Dermis microvascular lymphatic vessel endothelial cell (primary cell): ENCODE measurements at regions not wholly inside any gene's neighbourhood (a gene's known extent, or its start where the extent isn't known, plus 50 kb on each side); places are given as distances from the start of the nearest gene placed in this dataset.

ENCODE experiments used
- DNase-seq, 2 donors: peaks; one replicate each; pipeline versions ENCODE4 v3.0.0 to v3.0.0-alpha.2; 2010; ENCODE audit warnings: low read depth in 2 of 2

GRCh38 chr2:196314157-196314556, 142.8 kb upstream of the STK17B start:
- no peak for DNase-seq

DNA sequence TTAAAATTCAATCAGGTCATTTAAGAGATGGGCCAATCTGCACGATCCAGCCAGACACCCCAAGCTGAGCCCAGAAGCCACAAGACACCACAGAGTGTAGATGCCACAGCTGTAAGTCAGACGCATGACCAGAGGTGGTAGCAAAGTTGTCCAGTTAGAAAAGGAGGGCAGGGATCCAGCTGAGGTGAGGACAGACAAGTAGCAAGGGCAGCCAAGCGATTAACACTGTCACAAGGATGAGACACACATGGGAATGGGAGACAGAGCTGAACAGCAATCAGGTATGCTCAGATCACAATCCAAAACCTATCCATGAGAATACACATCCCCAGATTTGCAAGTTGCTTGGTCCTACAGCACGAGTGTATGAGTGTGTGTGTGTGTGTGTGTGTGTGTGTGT, 143.4 kb upstream of the STK17B start:
- no peak for DNase-seq

GRCh38 chr2:196315388-196316049, 144.1 kb upstream of the STK17B start:
- DNase-seq, result no peak

- DNase-seq, result no peak
These were observed 144.7 kb upstream of the STK17B start for GRCh38 chr2:196316050-196316430.

- no peak for DNase-seq
These were observed 147.4 kb upstream of the STK17B start for GRCh38 chr2:196318517-196319377.

DNA sequence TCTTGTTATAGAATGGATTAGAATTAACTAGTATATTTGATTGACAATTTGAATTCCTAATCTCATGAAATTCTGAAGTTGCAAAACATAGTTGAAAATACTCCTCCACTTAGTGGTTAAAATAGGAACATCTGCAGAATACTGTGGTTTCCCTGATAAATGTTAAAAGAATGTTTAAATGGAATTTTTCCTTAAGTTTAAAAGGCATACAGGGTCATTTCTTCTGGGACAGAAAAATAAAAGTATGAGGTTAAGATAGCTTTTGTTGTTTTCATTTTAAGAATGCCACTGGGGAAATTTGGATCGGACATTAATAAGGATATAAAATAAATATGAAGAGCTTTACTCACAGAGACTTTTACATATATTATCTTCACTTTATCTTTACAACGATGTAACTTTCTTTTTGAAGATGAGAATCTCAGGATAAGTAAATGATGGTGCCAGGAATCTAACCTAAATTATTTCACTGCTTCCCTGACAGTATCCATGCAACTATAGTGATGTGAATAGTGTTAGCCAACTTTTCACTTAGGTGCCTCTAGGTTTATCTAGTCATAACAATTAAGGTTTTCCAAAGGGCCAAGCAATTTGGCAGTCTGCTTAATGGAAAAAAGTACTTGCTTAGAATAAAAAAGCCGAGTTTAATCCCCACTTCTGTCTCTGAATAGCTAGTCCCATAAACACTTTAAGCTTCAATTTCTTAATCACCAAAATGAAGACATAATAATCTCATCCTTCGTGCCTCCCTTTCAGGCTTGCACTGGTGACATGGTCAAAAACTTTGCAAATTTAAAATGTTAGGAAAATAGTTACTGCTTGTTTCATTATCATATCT, 151.8 kb upstream of the STK17B start:
- DNase-seq, result no peak

DNA sequence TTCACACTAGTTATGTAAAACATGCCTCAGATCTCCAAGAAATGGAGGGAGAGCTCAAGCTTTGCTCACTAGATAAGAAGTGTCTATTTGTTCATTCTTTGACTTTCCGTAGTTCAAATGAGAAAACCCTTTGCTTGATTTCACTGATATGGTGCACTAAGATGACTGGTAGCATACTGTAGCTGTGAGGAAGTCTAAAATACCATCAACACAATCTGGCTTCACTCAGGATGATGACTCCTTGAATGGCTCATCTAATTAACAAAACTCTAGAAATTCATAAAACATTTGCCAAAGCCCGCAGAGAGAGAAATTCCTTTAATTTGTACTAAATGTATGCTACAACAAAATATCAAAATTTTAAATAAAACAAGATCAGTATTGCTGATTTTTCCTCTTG, 152.8 kb upstream of the STK17B start:
- DNase-seq, result no peak

- DNase-seq, result no peak
These were observed 156.8 kb upstream of the STK17B start for GRCh38 chr2:196328088-196328680.

DNA sequence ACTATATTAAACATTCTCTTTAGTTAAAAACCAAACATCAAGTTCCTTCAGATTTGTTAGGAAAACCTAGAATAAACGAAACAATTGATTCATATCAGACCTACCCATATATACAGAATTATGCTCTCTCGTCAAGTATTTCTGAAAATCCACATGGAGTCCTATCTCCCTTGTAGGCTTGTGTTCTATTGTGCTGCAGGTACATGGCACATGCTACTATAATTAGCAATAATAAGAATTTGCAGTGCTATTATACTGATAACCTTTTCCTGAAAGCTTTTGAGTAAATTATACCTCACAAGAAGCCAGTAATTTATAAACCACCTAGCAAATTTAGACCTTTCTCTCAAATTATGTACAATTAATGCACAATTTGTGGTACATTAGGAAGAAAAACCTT, 158.6 kb upstream of the STK17B start:
- DNase-seq, result no peak

GRCh38 chr2:196330645-196331044, 159.3 kb upstream of the STK17B start:
- DNase-seq, result peak in 1 of 2 donors; percentile 40

DNA sequence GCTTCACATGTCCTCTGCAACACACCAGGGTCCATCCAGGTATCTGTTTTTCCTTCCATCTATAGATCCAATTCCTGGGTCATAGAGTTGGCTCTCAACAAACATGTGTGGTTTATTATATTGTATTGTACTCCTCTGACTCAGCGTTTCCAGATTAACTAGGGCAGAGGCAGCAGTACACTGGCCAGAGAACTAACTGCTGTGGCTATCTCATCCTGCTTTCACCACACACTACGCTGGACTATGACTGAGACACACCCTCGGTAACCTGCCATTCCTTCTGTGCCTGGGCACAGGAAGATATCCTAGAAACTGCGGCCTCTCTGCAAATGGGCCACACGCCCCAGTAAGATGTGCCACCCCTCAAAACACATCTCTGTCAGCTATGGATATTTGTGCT, 159.8 kb upstream of the STK17B start:
- DNase-seq, result peak; percentile 73 to 90

- DNase-seq, result peak in 1 of 2 donors; percentile 85
These were observed 160.5 kb upstream of the STK17B start for GRCh38 chr2:196331851-196332250.

DNA sequence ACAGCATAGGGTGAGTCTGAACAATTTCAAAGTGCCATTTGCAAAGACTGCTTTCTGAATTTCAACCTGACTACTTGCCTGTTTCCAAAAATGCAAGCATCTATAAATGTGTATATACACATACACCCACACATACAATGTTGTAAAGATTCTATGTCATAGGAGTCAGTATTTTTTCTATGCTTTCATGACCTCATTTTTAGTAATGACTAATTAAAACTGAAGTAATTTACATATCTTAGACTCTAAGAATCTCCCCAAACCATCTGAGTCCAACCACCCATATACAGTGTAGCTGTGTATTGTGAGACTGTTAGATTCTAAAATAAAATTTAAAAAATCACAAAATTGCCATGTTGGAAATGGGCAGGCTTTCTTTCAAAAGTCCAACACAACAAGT, 162.0 kb upstream of the STK17B start:
- DNase-seq, result no peak

GRCh38 chr2:196334710-196335109, 163.3 kb upstream of the STK17B start:
- no peak for DNase-seq

DNA sequence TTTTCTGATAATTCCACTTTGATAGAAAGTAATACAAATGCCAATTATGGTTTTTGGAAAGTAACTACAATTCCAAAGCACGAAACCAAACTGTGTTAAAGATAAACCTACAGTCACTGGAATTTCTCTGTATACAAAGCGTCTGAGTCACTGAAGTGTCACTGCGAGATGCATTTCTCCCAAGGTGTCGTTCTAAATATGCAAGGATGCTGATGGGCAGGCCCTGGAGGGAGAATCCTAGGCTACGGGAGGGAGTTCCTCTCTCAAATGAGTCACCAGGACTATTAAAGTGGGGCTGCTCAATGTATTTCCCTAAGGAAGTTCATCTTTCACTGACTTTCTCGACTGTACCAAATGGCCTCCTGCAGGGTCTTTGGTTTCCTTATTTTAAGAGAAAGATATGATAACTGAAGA, 163.8 kb upstream of the STK17B start:
- DNase-seq, result peak in 1 of 2 donors; percentile 53

DNA sequence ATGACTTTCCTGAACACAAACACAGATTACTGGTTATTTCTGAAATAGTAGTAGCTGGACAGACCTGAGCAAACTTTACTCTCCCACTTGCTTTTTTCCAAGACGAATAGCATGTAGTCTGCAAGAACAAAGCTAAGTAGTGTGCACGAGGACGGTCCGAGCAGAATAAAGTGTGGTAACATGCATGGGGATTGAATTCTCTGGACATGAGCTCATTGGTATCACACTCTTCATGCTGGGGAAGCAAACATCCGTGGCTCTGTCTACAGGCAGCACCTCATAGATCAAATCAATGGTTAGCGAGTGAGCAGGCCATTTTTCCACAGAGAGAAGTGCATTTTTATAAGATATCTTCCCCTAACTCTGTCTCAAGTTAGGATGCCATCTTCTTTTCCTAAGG, 164.8 kb upstream of the STK17B start:
- no peak for DNase-seq

DNA sequence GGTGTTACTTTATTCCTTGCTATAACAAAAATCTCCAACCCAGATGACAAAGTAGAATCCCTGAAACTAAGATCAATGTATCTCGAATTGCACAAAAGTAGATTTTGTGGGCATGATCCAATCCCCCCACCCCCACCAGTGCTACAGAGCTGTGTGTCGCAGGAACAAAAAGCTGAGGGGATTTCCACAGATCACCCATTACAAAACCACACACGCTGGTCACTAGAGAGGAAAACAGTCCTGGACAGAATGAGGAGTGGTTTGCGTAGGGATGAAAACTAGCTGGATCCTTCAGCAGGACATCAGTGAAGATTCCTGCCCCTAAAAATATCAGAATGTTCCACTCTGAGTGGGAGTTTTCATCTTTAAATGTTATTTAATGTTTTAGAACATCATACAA, 165.3 kb upstream of the STK17B start:
- DNase-seq, result no peak

GRCh38 chr2:196337208-196337953, 166.0 kb upstream of the STK17B start:
- DNase-seq, result peak in 1 of 2 donors; percentile 58

DNA sequence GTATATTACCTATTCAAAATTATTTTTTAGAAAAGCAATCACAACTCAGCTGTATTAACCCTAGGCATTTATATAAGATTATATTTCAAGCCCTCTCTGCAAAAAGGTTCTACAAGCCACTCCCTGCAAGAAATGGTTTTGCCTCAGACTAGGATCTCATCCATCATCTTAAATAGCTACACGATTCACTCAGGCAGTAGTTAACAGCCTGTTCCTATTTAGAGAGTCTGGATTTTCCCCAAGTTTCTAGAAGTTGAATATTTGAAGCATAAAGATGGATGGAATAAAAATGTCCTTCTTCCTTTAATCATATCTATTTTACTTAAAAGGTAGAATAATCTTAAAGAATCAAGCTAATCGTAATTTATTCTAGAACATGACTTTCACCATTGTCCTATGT, 167.1 kb upstream of the STK17B start:
- no peak for DNase-seq

DNA sequence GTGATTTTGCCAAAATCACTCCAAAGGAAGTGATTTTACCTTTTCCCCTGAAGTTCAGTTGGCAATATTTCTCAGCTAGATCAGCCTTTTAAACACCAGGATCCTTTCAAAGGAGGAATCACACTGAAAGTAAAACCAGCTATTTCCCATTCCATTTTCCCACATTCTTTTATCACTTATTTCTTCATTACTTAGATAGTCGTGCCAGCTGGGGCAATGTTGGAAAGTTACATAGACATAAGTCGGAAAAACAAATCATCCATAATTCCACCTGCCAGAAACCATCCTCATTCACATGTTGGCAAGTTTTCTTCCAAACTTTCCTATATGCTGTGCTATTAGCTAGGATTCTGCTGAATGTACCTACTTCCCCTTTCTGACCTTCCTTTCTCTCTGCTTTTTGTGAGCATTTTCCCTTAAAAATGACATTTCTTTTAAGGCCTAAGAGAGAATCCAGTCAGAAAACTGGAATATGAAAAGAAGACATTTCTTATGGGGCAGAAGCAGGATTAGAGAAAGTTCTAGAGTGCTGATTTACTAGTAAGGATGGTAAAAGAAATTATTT, 170.0 kb upstream of the STK17B start:
- no peak for DNase-seq

GRCh38 chr2:196344397-196344796, 173.0 kb upstream of the STK17B start:
- DNase-seq, result no peak
